ENCODE measurements at regions not wholly inside any gene's neighbourhood (a gene's known extent, or its start where the extent isn't known, plus 50 kb on each side); places are given as distances from the start of the nearest gene placed in this dataset.

GRCh38 chr18:1014951-1015624 is 110.4 kb downstream of the ADCYAP1 start:
- Mint-ChIP-seq H3K27me3 (ENCODE audit: low read depth) (peaks cover 29% of the 10 kb centered on the region), H3K9me3 (no peaks in the 10 kb centered on the region), H3K27ac (peak overlapping the region; percentile 19; the same call in 1 of the 2 replicates), H3K36me3 (no peaks in the 10 kb centered on the region), H3K4me1 (peaks cover 61% of the 10 kb centered on the region), H3K4me3 (peak overlapping the region; percentile 28)
- ChIA-PET POLR2A (no interaction called here), CTCF (interaction anchor here (2.0 to 2.3 kb wide), 2 partner anchors 47 to 53 kb away, joined by 5 to 8 read pairs; no protein-coding TSS in a partner anchor)
- no peak for TF ChIP-seq ZNF138 (CRISPR knock-in tag; conservative IDR thresholded peaks at IDR 0.05)
- no peak for TF ChIP-seq IRF1 (CRISPR knock-in tag; IDR thresholded peaks at IDR 0.05)
- no peak for TF ChIP-seq HMGA2 (CRISPR knock-in tag; IDR thresholded peaks at IDR 0.05)
- no peak for TF ChIP-seq RELA (CRISPR knock-in tag; IDR thresholded peaks at IDR 0.05; ENCODE audit: borderline replicate concordance)
- TF ChIP-seq ETV6 (CRISPR knock-in tag; IDR thresholded peaks at IDR 0.05): no peak
- no peak for TF ChIP-seq ZNF671 (CRISPR knock-in tag; IDR thresholded peaks at IDR 0.05)
- peak; percentile 27 for DNase-seq (ENCODE audit: low spot score)
- ATAC-seq: peak; percentile 76

- no peaks in the 10 kb centered on the region for H3K9me3 Mint-ChIP-seq
- ATAC-seq: no peak
- peaks cover 61% of the 10 kb centered on the region for H3K4me1 Mint-ChIP-seq
- no peaks in the 10 kb centered on the region for H3K36me3 Mint-ChIP-seq
- no peak overlapping the region for H3K27ac Mint-ChIP-seq
- H3K27me3 Mint-ChIP-seq (ENCODE audit: low read depth): peaks cover 29% of the 10 kb centered on the region
- H3K4me3 Mint-ChIP-seq: peak overlapping the region; percentile 28
- ChIA-PET POLR2A (no interaction called here), CTCF (interaction anchor here (2.0 kb wide), 1 partner anchor 47 kb away, joined by 5 read pairs; no protein-coding TSS in a partner anchor)
- no peak for DNase-seq (ENCODE audit: low spot score)
- no peak for TF ChIP-seq ZNF396 (CRISPR knock-in tag; IDR thresholded peaks at IDR 0.05; ENCODE audit: borderline replicate concordance)
- no peak for TF ChIP-seq SMAD3 (CRISPR knock-in tag; IDR thresholded peaks at IDR 0.05; ENCODE audit: borderline replicate concordance)
- TF ChIP-seq IRF1 (CRISPR knock-in tag; IDR thresholded peaks at IDR 0.05): no peak
- no peak for TF ChIP-seq STAT6 (CRISPR knock-in tag; conservative IDR thresholded peaks at IDR 0.05; ENCODE audit: low read depth)
- no peak for TF ChIP-seq GTF2I (CRISPR knock-in tag; conservative IDR thresholded peaks at IDR 0.05)
- no peak for TF ChIP-seq E2F4 (CRISPR knock-in tag; IDR thresholded peaks at IDR 0.05; ENCODE audit: borderline replicate concordance, low read depth)
- no peak for TF ChIP-seq JUN (CRISPR knock-in tag; IDR thresholded peaks at IDR 0.05)
- TF ChIP-seq CREM (CRISPR knock-in tag; IDR thresholded peaks at IDR 0.05): no peak
- TF ChIP-seq PRDM15 (CRISPR knock-in tag; IDR thresholded peaks at IDR 0.05): no peak
- TF ChIP-seq NFATC4 (CRISPR knock-in tag; IDR thresholded peaks at IDR 0.05): no peak
- TF ChIP-seq PREB (CRISPR knock-in tag; IDR thresholded peaks at IDR 0.05; ENCODE audit: borderline replicate concordance): no peak
- no peak for TF ChIP-seq AR (CRISPR knock-in tag; IDR thresholded peaks at IDR 0.05)
- TF ChIP-seq ZNF671 (CRISPR knock-in tag; IDR thresholded peaks at IDR 0.05): no peak
- TF ChIP-seq ZNF121 (CRISPR knock-in tag; IDR thresholded peaks at IDR 0.05): no peak
- TF ChIP-seq JAZF1 (CRISPR knock-in tag; IDR thresholded peaks at IDR 0.05): no peak
- TF ChIP-seq ZMAT4 (CRISPR knock-in tag; IDR thresholded peaks at IDR 0.05): no peak
These were observed 111.1 kb downstream of the ADCYAP1 start for GRCh38 chr18:1015777-1016176.

All from WTC11 (cell line).